ENCODE measurements at regions not wholly inside any gene's neighbourhood (a gene's known extent, or its start where the extent isn't known, plus 50 kb on each side); places are given as distances from the start of the nearest gene placed in this dataset.
A peak's percentile ranks its signal among the peaks of the same experiment; 100 is the strongest.

- DNase-seq = no peak
Observed at GRCh38 chr3:137061186-137061585, 103.4 kb downstream of the IL20RB start.

GRCh38 chr3:137062250-137062649 lies 104.5 kb downstream of the IL20RB start:
- DNase-seq = no peak

DNA sequence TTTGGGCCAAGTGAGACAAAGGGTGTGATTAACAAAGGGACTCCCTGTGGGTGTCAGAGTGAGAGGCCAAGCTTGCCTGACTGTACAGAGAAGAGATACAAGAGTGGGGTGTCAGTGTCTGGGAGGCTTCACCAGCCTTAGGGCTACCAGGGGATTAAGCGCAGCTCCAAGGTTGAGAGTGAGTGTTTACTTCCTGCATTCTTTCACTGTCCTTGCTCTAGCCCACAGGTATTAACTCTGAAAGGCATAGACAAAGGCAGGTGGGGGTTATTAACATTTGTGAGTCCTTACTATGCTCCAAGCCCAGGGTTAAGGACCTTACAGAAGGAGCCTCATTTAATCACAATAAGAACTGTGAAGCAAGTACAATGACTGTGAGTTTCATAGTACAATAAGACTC lies 107.6 kb downstream of the IL20RB start:
- DNase-seq = no peak

- DNase-seq = no peak
Observed at GRCh38 chr3:137066092-137066491, 108.3 kb downstream of the IL20RB start.

DNA sequence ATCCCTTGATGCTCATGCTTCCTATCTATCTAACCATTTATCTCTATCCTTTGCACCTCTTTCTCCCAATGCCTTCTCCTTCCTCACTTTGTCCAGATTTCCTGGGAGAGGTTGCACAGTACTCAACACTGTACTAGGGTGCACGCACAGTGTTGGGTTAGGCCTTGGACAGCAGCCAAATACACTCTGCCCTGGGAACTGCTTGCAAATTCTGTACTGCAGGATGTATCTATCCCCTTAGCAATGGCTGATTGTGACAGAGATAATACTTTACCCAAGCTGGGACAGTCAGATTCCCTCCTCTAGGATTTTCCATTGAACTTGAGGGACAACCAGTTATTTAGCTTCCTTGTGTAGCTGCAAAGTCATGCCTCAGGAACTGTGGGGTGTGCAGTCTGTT lies 113.3 kb downstream of the IL20RB start:
- DNase-seq = no peak

DNA sequence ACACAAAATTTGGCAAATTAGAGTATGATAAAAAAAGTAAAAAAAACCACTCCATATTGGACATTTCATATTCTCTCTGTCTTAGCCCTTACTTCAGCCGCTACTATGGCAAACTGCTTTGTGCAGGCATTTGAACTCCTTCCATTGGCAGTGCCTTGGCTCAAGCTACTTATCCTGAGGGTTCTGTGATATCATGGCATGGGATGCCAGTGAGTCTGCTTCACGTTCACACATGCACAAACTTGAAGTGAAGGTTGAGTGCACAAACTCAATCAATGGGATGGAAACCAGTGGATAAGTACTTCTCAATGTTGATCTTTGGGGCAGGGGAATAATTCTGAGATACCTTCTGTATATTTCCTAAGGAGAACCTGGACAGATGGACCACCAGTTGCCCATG lies 117.2 kb downstream of the IL20RB start:
- DNase-seq = no peak

DNA sequence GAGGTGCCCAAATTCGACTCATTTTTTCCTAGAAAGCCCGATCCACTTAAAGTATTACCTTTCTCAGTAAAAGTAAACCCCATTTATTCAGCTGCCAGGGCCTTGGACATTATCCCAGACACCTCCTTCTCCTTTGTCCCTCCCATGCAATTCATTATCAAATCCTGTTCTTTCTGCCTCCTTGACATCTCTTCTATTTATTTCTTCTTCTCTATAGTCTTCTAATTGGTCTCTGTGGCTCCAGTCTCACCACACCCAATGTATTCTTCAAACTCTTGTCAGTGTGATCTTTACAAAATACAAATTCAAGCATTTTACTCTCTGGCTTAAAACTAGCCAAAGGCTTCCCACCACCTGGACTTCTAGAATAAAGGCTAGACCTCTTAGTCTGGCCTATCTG lies 120.3 kb downstream of the IL20RB start:
- no peak for DNase-seq

- no peak for DNase-seq
Observed at GRCh38 chr3:137079571-137079970, 121.8 kb downstream of the IL20RB start.

DNA sequence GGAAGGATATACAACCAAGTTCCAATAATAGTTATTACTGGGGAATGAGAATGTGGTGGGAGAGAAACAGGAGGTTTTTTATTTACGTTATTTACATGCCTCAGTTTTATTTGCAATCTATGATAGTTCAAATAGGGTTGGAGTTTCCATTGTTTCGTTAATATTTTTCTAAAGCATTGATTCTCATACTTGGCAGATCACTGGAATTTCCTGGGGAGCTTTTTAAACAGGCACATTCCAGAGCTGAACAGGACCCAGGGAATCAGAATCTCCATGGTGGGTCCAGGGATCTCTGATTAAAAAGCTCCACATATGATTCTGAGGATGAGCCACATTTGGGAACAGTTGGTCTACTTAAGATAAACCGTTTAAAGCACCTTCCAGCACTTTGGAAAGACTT lies 123.9 kb downstream of the IL20RB start:
- DNase-seq = no peak

DNA sequence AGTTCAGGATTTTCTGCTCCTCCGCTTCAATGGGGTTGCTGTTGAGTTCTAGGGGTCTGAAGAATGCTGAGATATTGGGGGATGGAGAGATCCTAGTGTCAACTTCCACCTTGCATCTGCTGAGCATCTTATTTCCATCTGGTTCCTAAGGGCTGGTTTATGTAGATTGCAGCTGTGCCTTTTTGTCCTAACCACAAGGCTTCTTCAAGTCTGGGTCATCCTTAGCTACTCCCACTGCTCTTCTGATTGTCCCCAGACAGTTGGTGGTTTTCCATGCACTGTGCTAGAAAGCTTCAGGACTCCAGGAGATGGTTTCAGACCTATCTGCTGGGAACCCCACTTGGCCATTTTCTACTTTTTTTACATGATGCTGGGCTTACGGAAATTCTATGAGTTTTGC lies 125.0 kb downstream of the IL20RB start:
- no peak for DNase-seq

- no peak for DNase-seq
Observed at GRCh38 chr3:137083332-137083731, 125.5 kb downstream of the IL20RB start.

DNA sequence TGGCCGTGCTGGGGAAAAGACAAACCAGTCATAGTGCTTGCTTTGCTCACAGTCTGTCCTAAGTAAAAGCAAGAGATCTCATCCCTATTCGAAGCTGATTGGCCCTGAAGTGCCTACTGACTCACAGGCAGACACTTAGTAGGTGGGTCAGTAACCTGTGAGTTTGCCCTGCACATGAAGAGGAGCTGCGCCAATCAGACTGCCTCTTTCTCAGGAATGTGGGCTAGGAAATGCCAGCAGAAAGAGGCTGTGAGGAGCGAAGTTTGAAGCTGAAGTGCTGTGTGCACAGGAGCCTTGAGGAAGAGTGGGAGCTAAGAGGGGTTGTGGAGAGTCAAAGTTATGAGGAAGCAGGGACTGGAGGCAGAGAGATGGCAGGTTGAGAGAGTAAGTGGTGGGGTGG lies 126.8 kb downstream of the IL20RB start:
- DNase-seq = no peak

GRCh38 chr3:137097386-137097785 lies 139.6 kb downstream of the IL20RB start:
- no peak for DNase-seq

GRCh38 chr3:137097852-137098251 lies 140.1 kb downstream of the IL20RB start:
- DNase-seq = no peak

- no peak for DNase-seq
Observed at GRCh38 chr3:137099364-137100219, 141.8 kb downstream of the IL20RB start.

GRCh38 chr3:137100326-137100725 lies 142.5 kb downstream of the IL20RB start:
- no peak for DNase-seq

DNA sequence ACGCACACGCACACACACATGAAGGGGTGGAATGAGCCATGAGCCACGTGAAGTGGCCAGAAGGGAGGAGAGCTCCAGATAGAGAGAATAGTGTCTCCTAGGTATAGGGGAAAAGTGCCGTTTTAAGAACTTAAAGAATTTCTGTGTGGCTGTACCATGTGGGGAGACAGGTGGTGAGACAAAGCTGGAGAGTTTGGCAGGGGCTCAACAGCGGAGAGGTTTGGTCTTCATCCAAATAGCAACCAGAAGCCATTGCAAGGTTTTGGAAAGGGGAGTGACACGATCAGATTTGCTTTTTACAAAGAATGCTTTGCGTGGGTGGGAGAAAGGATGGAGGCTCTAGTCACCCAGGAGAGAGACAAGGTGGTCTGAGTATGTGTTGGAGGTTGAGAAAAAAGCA lies 146.0 kb downstream of the IL20RB start:
- peak; percentile 24 for DNase-seq

DNA sequence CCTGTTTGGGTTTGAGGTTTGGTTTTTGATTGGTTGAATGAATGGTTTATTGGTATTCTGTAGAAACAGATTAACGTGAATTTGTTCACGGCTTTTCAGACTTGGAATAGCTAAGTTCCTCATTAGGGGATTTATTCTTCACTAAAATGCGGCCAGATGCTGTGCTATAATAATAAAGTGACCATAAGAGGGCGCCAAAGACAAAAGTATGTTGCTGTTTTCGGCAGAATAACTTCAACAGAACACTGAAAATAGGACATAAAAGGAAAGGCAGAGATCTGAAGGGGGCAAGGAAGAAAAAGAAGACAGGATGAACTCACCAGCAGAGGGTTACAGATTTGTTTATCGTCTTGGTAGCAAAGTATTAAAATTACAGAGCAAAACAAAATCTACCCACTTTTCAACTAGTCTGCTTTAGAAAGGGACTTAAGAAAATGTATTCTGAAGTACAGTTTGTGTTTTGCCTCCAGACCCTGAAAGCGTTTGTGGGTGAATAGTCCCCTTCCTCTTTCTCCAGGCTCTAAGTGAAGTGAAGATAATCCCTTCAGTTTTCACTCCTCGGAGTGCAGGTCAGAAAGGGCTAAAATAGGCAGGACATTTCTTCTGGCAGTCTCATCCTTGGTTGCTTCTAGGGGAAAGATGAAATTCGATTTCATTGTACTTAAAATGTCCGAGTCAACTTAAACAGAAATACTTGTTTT lies 147.6 kb downstream of the IL20RB start:
- peak; percentile 43 for DNase-seq

DNA sequence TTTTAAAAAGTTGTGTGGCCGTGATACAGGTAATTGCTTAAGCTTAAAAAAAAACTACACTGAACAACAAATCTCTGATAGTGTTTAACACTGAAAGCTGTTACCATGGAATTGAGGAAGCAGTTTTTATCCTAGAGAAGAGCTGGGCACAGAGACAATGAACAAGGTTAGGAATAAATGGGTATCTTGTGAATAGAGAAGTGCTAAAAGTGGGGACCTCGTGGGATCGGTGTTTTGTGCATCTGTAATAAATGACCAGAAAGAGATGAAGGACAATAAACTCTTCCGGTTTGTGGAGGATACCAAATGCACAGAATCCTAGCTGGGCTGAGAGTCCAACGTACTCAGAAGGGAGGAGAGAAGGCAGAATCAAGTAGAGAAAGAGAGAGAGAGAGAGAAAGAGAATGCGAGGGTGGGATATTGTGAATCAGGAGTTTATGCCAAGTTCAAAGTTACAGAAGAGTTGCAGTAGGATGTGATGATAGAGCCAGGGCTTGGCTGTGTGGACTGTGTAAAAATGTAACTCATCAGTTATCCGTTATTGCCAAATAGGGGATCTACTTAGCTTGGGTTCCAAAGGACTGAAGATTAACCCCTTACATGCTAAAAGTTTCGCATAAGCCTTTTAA lies 148.9 kb downstream of the IL20RB start:
- no peak for DNase-seq

DNA sequence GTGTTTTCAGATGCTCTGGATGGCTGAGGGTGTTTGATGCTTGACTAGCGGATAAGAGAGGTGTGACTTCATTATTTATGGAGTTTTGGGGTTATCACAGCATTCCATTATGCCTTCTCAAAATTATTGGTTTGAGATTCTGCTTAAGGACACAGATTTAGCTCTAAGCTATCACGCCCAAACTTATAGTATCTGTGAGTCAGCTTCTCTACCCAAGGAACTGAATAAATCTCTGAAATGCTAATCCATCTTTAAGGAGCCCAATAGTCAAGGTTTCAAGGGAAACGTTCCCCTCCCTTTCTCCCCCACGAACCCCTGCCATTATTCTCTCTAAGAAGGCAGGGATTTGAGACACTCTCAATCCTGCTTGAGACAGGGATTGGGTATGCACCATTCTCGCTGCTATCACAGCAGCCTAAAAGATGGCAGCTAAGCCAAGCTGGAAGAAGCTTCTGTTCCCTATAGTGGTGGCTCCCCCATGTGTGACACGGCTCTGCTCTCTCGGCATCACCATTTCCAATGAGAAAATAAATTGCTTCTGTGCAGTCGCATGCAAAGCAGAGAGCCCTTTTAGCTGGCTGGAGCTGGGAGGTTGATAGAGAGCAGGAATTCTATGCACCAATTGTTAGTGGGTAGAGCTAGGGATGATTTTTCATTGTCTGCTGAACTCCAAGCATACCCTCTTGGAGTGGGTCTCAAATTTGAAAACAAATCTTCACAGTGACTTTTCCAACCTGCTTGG lies 151.1 kb downstream of the IL20RB start:
- no peak for DNase-seq

- peak; percentile 2 for DNase-seq
Observed at GRCh38 chr3:137110392-137110996, 152.7 kb downstream of the IL20RB start.

- DNase-seq = no peak
Observed at GRCh38 chr3:137111497-137111896, 153.7 kb downstream of the IL20RB start.

DNA sequence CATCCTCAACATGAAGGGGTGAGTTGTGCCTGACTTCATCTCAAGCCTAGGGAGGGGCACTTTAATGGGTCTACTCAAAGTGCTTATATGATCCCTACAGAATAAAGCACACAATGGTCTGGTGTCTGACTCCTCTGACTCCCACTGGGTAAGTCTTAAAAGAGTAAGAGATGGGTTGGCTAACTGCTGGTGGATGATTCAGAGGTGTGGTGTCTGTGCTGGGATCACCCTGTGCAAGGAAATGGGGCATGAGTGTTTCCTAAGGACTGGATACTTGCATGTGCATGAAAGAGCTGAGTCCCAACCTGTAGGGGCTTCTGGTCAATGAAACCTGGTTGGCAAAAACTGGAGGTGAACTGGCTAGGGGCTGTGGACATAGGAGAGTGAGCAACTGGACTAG lies 158.8 kb downstream of the IL20RB start:
- DNase-seq = no peak
